ENCODE measurements at regions not wholly inside any gene's neighbourhood (a gene's known extent, or its start where the extent isn't known, plus 50 kb on each side); places are given as distances from the start of the nearest gene placed in this dataset.

DNA sequence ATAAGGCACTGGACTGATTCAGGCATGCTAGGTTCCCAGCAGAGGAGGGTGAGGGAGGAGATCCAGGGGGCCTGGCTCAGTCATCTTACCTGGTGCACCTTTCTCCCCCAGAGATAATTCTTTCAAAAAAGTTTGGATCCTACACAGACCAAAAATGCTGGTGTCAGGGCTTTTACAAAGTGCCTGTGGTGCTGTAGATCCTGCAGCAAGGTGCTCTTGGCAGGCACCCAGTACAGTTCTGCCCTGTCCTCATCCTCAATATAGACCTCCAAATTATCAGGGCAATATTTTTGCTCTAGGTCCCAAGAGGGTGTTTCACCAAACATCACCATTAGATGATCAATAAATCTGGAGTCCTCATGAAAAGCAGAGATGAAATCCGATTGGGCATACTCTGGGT, 78.5 kb upstream of the IGFBP3 start:
- H3K23me2 ChIP-seq (ENCODE audit: low read depth, low read length) = no peaks in the 10 kb centered on the region

More for the DNA sequence above, 78.5 kb upstream of the IGFBP3 start:
- Histone ChIP-seq H4K91ac (replicated peaks; ENCODE audit: insufficient read length, low read length) (no peak overlapping the region), H2BK15ac (ENCODE audit: low read length) (no peak overlapping the region), H3K4me1 (replicated peaks in 1 of 4; ENCODE audit: control insufficient read depth in 3 of 4, insufficient read depth in 4 of 4, low read length in 3 of 4) (no peaks in the 10 kb centered on the region), H2AFZ (ENCODE audit: low read length) (no peak overlapping the region), H3K23ac (ENCODE audit: insufficient read length) (no peak overlapping the region), H3K4ac (replicated peaks; ENCODE audit: insufficient read length, low read depth, low read length) (no peak overlapping the region), H3K4me3 (ENCODE audit: extremely low read depth in 1 of 4, insufficient read depth in 2 of 4, low read depth in 3 of 4, low read length in 4 of 4) (no peak overlapping the region), H3K4me2 (ENCODE audit: insufficient read depth in 1 of 2, low read depth in 2 of 2, low read length in 2 of 2) (no peak overlapping the region), H2BK12ac (ENCODE audit: low read depth, low read length) (no peak overlapping the region), H3K14ac (ENCODE audit: insufficient read length) (no peak overlapping the region), H3K9ac (replicated peaks in 1 of 4; ENCODE audit: extremely low read depth in 1 of 4, low read depth in 3 of 4, low read length in 3 of 4) (no peak overlapping the region), H2BK5ac (ENCODE audit: low read depth, low read length) (no peak overlapping the region), H4K20me1 (replicated peaks in 1 of 2; ENCODE audit: control insufficient read depth in 1 of 2, insufficient read depth in 2 of 2, low read length in 2 of 2) (no peaks in the 10 kb centered on the region), H2BK120ac (replicated peaks; ENCODE audit: low read depth, low read length) (no peak overlapping the region), H3K27ac (ENCODE audit: low read depth, low read length) (no peak overlapping the region), H3K56ac (replicated peaks; ENCODE audit: insufficient read length, low read depth, low read length) (no peak overlapping the region), H3K79me2 (ENCODE audit: control insufficient read depth in 1 of 2, insufficient read depth in 2 of 2, low read length in 2 of 2) (no peaks in the 10 kb centered on the region), H3K36me3 (ENCODE audit: control insufficient read depth in 2 of 4, insufficient read depth in 4 of 4, low read length in 3 of 4) (no peaks in the 10 kb centered on the region), H2BK20ac (ENCODE audit: low read length) (no peak overlapping the region), H3K18ac (ENCODE audit: extremely low read depth, low read length) (no peak overlapping the region), H4K5ac (ENCODE audit: insufficient read length, low read depth, low read length) (no peak overlapping the region), H3K27me3 (replicated peaks in 1 of 4; ENCODE audit: control insufficient read depth in 3 of 4, extremely low read depth in 1 of 4, insufficient read depth in 3 of 4, low read length in 3 of 4) (no peaks in the 10 kb centered on the region), H3K79me1 (ENCODE audit: low read depth, low read length) (no peaks in the 10 kb centered on the region), H2AK5ac (ENCODE audit: low read depth, low read length) (no peak overlapping the region), H4K8ac (ENCODE audit: extremely low read depth, insufficient read depth, low read length) (no peak overlapping the region), H3K9me3 (ENCODE audit: insufficient read depth in 2 of 2, low read depth in 1 of 2, low read length in 1 of 2) (peaks cover 2 to 6% of the 10 kb centered on the region in 2 experiments; a peak in 2 of 4 replicates)
- TF ChIP-seq SP4 (IDR thresholded peaks at IDR 0.05; ENCODE audit: low read length) = no peak
- no peak for TF ChIP-seq HDAC6 (IDR thresholded peaks at IDR 0.05; ENCODE audit: low read depth, low read length)
- no peak for TF ChIP-seq TEAD4 (IDR thresholded peaks at IDR 0.05; ENCODE audit: low read depth, low read length)
- TF ChIP-seq RXRA (IDR thresholded peaks at IDR 0.05; ENCODE audit: insufficient read depth, low read depth, low read length) = no peak
- no peak for TF ChIP-seq KDM1A (IDR thresholded peaks at IDR 0.05; ENCODE audit: borderline replicate concordance, low read length)
- TF ChIP-seq MAFK (IDR thresholded peaks at IDR 0.05; ENCODE audit: low read depth, low read length) = no peak
- no peak for TF ChIP-seq BRCA1 (IDR thresholded peaks at IDR 0.05; ENCODE audit: low read depth, low read length)
- TF ChIP-seq ZNF274 (IDR thresholded peaks at IDR 0.05; ENCODE audit: borderline replicate concordance, extremely low read depth, low read length) = no peak
- TF ChIP-seq FOSL1 (IDR thresholded peaks at IDR 0.05; ENCODE audit: insufficient read depth, low read depth, low read length) = no peak
- TF ChIP-seq EP300 (IDR thresholded peaks at IDR 0.05; ENCODE audit: borderline replicate concordance in 1 of 2, low read depth in 2 of 2, low read length in 2 of 2) = no peak
- no peak for TF ChIP-seq TAF7 (optimal IDR thresholded peaks at IDR 0.05; ENCODE audit: borderline replicate concordance, low read depth, low read length)
- WGBS, 2 experiments (ENCODE audit: extremely low coverage in 1 of 2, insufficient coverage in 1 of 2, insufficient read length in 1 of 2, insufficient replicate concordance in 2 of 2, low coverage in 1 of 2, low lambda C conversion rate in 2 of 2, missing lambda C conversion rate in 1 of 2) = 71% methylated on average over 1 of the region's 1 CpG; no CpG with 5 or more reads in 1 of the 2 experiments
- ChIA-PET POLR2A (ENCODE audit: partially characterized antibody) (no interaction called here), CTCF (ENCODE audit: partially characterized antibody) (interaction anchor here (0.6 kb wide), 1 partner anchor 129 kb away, joined by 3 read pairs; no protein-coding TSS in a partner anchor)
- FAIRE-seq (no peak), DNase-seq (ENCODE audit: low read depth in 1 of 2, low spot score in 2 of 2) (no peak)

Data from H1 (cell line).